Liver (tissue), 3 donors: ENCODE measurements at regions not wholly inside any gene's neighbourhood (a gene's known extent, or its start where the extent isn't known, plus 50 kb on each side); places are given as distances from the start of the nearest gene placed in this dataset.

Experiments
- ATF3 ChIP-seq: IDR thresholded peaks from 2 replicates; pipeline ENCODE4 v1.6.1; 2016; ENCODE audit warnings: antibody characterized with exemption
- YY1 ChIP-seq: IDR thresholded peaks from 2 replicates; pipeline ENCODE4 v1.6.1; 2016; ENCODE audit warnings: antibody characterized with exemption, mild to moderate bottlenecking
- TF ChIP-seq, protein P1 (sequence below): fragments of 150-350 bp; IDR thresholded peaks from 2 replicates; pipeline ENCODE4 v1.5.1; 2017; ENCODE audit warnings: improper control_type of control experiment, low read depth, low read length; ENCODE audit not compliant: missing input control
- TF ChIP-seq, protein P2 (sequence below): IDR thresholded peaks from 2 replicates; pipeline ENCODE4 v1.6.1; 2016; ENCODE audit warnings: antibody characterized with exemption, mild to moderate bottlenecking
- donor health status: healthy.
- donor health status: healthy.

GRCh38 chr6:95366414-95366813 is 210.9 kb upstream of the MANEA start:
- TF ChIP-seq, protein P1, sequence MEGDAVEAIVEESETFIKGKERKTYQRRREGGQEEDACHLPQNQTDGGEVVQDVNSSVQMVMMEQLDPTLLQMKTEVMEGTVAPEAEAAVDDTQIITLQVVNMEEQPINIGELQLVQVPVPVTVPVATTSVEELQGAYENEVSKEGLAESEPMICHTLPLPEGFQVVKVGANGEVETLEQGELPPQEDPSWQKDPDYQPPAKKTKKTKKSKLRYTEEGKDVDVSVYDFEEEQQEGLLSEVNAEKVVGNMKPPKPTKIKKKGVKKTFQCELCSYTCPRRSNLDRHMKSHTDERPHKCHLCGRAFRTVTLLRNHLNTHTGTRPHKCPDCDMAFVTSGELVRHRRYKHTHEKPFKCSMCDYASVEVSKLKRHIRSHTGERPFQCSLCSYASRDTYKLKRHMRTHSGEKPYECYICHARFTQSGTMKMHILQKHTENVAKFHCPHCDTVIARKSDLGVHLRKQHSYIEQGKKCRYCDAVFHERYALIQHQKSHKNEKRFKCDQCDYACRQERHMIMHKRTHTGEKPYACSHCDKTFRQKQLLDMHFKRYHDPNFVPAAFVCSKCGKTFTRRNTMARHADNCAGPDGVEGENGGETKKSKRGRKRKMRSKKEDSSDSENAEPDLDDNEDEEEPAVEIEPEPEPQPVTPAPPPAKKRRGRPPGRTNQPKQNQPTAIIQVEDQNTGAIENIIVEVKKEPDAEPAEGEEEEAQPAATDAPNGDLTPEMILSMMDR = no peak
- TF ChIP-seq YY1 (no peak), ATF3 (no peak)
- TF ChIP-seq, protein P2, sequence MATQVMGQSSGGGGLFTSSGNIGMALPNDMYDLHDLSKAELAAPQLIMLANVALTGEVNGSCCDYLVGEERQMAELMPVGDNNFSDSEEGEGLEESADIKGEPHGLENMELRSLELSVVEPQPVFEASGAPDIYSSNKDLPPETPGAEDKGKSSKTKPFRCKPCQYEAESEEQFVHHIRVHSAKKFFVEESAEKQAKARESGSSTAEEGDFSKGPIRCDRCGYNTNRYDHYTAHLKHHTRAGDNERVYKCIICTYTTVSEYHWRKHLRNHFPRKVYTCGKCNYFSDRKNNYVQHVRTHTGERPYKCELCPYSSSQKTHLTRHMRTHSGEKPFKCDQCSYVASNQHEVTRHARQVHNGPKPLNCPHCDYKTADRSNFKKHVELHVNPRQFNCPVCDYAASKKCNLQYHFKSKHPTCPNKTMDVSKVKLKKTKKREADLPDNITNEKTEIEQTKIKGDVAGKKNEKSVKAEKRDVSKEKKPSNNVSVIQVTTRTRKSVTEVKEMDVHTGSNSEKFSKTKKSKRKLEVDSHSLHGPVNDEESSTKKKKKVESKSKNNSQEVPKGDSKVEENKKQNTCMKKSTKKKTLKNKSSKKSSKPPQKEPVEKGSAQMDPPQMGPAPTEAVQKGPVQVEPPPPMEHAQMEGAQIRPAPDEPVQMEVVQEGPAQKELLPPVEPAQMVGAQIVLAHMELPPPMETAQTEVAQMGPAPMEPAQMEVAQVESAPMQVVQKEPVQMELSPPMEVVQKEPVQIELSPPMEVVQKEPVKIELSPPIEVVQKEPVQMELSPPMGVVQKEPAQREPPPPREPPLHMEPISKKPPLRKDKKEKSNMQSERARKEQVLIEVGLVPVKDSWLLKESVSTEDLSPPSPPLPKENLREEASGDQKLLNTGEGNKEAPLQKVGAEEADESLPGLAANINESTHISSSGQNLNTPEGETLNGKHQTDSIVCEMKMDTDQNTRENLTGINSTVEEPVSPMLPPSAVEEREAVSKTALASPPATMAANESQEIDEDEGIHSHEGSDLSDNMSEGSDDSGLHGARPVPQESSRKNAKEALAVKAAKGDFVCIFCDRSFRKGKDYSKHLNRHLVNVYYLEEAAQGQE = no peak
